ENCODE measurements at regions not wholly inside any gene's neighbourhood (a gene's known extent, or its start where the extent isn't known, plus 50 kb on each side); places are given as distances from the start of the nearest gene placed in this dataset.
"Not testable (repeated sequence)": the region's sequence is repeated elsewhere in the genome, so short reads cannot be mapped to it uniquely, and the experiment has no call there.

GRCh38 chr11:134659882-134660281 is 247.8 kb upstream of the B3GAT1 start:
- ATAC-seq (no peak), DNase-seq (no peak)
- 69 to 84% methylated on average over 8 of the region's 8 CpGs for WGBS, 2 donors
- Histone ChIP-seq H3K36me3 (replicated peaks in 1 of 2; ENCODE audit: insufficient read depth in 1 of 2, low read depth in 2 of 2) (no peaks in the 10 kb centered on the region), H3K4me1 (no peaks in the 10 kb centered on the region), H3K9me3 (no peaks in the 10 kb centered on the region), H3K4me3 (no peak overlapping the region), H3K27me3 (no peaks in the 10 kb centered on the region), H3K27ac (no peak overlapping the region)
- TF ChIP-seq CTCF (IDR thresholded peaks at IDR 0.05) (no peak), POLR2A (IDR thresholded peaks at IDR 0.05) (no peak)
- intact Hi-C loops (cut with DNase I), result no loop called here

GRCh38 chr11:134658481-134659225 is 246.6 kb upstream of the B3GAT1 start:
- Histone ChIP-seq H3K9me3 (no peaks in the 10 kb centered on the region), H3K27me3 (no peaks in the 10 kb centered on the region), H3K27ac (no peak overlapping the region), H3K36me3 (replicated peaks in 1 of 2; ENCODE audit: insufficient read depth in 1 of 2, low read depth in 2 of 2) (no peaks in the 10 kb centered on the region), H3K4me1 (no peaks in the 10 kb centered on the region), H3K4me3 (no peak overlapping the region)
- DNase-seq (no peak), ATAC-seq (no peak)
- 69 to 84% methylated on average over 4 of the region's 4 CpGs for WGBS, 2 donors
- TF ChIP-seq CTCF (IDR thresholded peaks at IDR 0.05) (no peak), POLR2A (IDR thresholded peaks at IDR 0.05) (no peak)
- intact Hi-C loops (cut with DNase I), result no loop called here

- Histone ChIP-seq H3K4me1 (no peaks in the 10 kb centered on the region), H3K27ac (no peak overlapping the region), H3K9me3 (no peaks in the 10 kb centered on the region), H3K4me3 (no peak overlapping the region), H3K36me3 (replicated peaks in 1 of 2; ENCODE audit: insufficient read depth in 1 of 2, low read depth in 2 of 2) (no peaks in the 10 kb centered on the region), H3K27me3 (no peaks in the 10 kb centered on the region)
- ATAC-seq (no peak), DNase-seq (no peak)
- TF ChIP-seq POLR2A (IDR thresholded peaks at IDR 0.05) (no peak), CTCF (IDR thresholded peaks at IDR 0.05) (no peak)
- intact Hi-C loops (cut with DNase I), result no loop called here
- WGBS, 2 donors, result 67 to 71% methylated on average over 6 of the region's 6 CpGs
Observed at GRCh38 chr11:134657631-134658030, 245.6 kb upstream of the B3GAT1 start.

GRCh38 chr11:134656861-134657540 is 245.0 kb upstream of the B3GAT1 start:
- H3K4me3 ChIP-seq, result no peak overlapping the region
- no peaks in the 10 kb centered on the region for H3K27me3 ChIP-seq
- no peaks in the 10 kb centered on the region for H3K4me1 ChIP-seq
- no peaks in the 10 kb centered on the region for H3K36me3 ChIP-seq (replicated peaks in 1 of 2; ENCODE audit: insufficient read depth in 1 of 2, low read depth in 2 of 2)
- ATAC-seq (no peak), DNase-seq (no peak)
- 80 to 86% methylated on average over 14 to 27 of the region's 29 CpGs for WGBS, 2 donors
- H3K9me3 ChIP-seq, result no peaks in the 10 kb centered on the region
- H3K27ac ChIP-seq, result no peak overlapping the region
- intact Hi-C loops (cut with DNase I), result no loop called here
- TF ChIP-seq CTCF (IDR thresholded peaks at IDR 0.05) (no peak), POLR2A (IDR thresholded peaks at IDR 0.05) (no peak)

- 86 to 89% methylated on average over 29 of the region's 29 CpGs for WGBS, 2 donors
- intact Hi-C loops (cut with DNase I); H3K4me3 ChIP-seq; H3K27ac ChIP-seq; H3K9me3 ChIP-seq; H3K36me3 ChIP-seq (replicated peaks in 1 of 2; ENCODE audit: insufficient read depth in 1 of 2, low read depth in 2 of 2); H3K27me3 ChIP-seq; ATAC-seq; H3K4me1 ChIP-seq: not testable (repeated sequence)
- DNase-seq, result peak in 1 of 4 donors; percentile 1
Observed at GRCh38 chr11:134656086-134656840, 244.2 kb upstream of the B3GAT1 start.

Measured in body of pancreas (tissue), 4 donors.